Astrocyte of the spinal cord (primary cell): ENCODE measurements at regions not wholly inside any gene's neighbourhood (a gene's known extent, or its start where the extent isn't known, plus 50 kb on each side); places are given as distances from the start of the nearest gene placed in this dataset.

Experiments used
- DNase-seq: peaks from one replicate; pipeline ENCODE4 v3.0.0; 2011; ENCODE audit warnings: low read depth, low spot score
- H3K4me3 ChIP-seq: 2 replicates; pipeline ENCODE4 v1.5.1; 2011; ENCODE audit warnings: low read depth, mild to moderate bottlenecking, low read length, moderate library complexity
- in situ Hi-C: cut with HindIII; loops from 2 replicates; pipeline ENCODE4 v1.10.0; 2017; ENCODE audit warnings: low sequenced_read_pairs
- TF ChIP-seq, protein P1 (sequence below): IDR thresholded peaks from 2 replicates; pipeline ENCODE4 v1.5.1; 2012; ENCODE audit warnings: low read depth, mild to moderate bottlenecking, low read length, inconsistent platforms

DNA sequence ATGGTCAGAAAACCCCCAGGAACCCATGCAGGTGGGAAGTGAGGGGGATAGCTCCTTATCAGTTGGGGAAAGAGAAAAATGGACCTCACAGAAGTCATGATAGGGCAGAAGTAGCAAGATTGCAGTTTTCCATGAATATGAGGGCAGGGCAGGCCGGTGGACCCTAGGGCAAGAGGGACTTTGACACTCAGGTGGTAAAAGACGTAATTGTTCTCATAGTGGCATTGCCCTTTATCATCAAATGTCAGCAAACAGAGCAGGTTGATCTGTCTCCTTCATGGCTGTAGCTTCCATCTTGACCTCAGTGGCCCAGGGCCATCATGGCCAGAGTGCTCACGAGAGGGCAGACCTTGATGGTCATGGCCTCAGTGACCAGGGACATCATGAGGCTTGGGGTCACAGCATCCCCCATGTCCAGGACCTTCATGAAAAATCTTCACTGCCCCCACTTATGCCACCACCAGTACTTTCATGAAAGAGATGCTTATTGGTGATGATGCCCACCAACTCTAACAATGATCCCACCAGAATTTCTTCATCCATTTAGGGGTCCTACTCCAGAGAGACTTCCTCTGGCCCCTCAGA, 127.1 kb downstream of the SNX19 start:
- no peak for DNase-seq
- in situ Hi-C loops, result no loop called here
- TF ChIP-seq, protein P1, sequence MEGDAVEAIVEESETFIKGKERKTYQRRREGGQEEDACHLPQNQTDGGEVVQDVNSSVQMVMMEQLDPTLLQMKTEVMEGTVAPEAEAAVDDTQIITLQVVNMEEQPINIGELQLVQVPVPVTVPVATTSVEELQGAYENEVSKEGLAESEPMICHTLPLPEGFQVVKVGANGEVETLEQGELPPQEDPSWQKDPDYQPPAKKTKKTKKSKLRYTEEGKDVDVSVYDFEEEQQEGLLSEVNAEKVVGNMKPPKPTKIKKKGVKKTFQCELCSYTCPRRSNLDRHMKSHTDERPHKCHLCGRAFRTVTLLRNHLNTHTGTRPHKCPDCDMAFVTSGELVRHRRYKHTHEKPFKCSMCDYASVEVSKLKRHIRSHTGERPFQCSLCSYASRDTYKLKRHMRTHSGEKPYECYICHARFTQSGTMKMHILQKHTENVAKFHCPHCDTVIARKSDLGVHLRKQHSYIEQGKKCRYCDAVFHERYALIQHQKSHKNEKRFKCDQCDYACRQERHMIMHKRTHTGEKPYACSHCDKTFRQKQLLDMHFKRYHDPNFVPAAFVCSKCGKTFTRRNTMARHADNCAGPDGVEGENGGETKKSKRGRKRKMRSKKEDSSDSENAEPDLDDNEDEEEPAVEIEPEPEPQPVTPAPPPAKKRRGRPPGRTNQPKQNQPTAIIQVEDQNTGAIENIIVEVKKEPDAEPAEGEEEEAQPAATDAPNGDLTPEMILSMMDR, result no peak
- no peak overlapping the region for H3K4me3 ChIP-seq

GRCh38 chr11:130790689-130791088, 125.6 kb downstream of the SNX19 start:
- TF ChIP-seq, protein P1, result no peak
- no peak for DNase-seq
- in situ Hi-C loops, result no loop called here
- H3K4me3 ChIP-seq, result no peak overlapping the region

DNA sequence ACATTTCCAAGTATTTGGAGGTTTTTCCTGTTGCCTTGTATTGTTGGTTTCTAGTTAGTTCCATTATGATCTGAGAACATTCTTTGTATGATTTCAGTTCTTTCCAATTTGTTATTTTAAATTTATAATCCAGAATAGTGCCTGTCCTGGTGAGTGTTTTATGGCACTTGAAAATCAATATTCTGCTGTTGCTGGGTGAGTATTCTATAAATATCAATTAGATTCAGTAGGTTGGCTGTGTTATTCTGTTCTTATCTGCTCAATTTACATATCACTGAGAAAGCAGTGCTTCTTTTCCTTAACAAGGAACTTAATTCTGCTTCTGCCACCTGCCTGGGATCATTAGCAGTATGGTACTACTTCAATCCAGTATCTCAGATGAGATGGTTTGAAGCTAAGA, 123.5 kb downstream of the SNX19 start:
- DNase-seq, result no peak
- in situ Hi-C loops, result no loop called here
- no peak overlapping the region for H3K4me3 ChIP-seq
- TF ChIP-seq, protein P1, result no peak

- TF ChIP-seq, protein P1, result no peak
- in situ Hi-C loops, result no loop called here
- no peak overlapping the region for H3K4me3 ChIP-seq
- DNase-seq, result no peak
Observed at GRCh38 chr11:130796828-130797227, 119.5 kb downstream of the SNX19 start.

DNA sequence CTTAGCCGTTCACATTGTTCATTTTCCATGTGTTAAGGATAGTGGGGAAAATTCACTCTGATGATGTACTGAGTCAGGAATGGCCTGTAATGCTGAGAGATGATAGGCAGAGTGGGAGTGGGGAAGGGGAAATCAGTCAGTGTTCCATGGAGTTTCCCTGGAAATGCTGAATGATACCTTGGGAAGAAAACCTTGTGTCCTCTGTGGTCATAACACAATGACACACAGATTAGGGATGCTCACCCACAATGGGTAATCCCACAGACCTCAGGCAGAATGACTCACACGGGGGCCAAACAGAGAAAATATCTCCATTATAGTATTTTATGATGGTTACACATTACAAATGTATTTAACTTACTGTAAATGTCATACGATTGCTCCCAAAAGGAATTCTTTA, 118.0 kb downstream of the SNX19 start:
- TF ChIP-seq, protein P1, result no peak
- H3K4me3 ChIP-seq, result no peak overlapping the region
- peak; percentile 91 for DNase-seq
- in situ Hi-C loops, result no loop called here

DNA sequence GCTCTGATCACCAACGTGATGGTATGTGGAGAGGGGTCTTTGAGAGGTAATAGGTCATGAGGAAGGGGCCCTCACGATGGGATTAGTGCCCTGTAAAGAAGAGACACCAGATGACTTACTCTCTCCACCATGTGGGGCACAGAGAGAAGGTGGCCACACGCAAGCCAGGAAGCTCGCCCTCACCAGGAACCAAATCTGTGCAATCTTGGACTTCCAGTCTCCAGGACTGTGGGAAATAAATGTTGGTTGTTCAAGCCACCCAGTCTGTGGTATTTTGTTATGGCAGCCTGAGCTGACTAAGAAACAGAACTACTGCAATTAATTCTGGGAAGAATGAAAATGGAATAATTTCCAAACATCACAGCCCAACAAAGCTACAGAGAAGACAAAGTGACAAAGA, 117.5 kb downstream of the SNX19 start:
- H3K4me3 ChIP-seq, result no peak overlapping the region
- TF ChIP-seq, protein P1, result no peak
- DNase-seq, result no peak
- in situ Hi-C loops, result no loop called here
